HCT116 (cell line): ENCODE measurements at regions not wholly inside any gene's neighbourhood (a gene's known extent, or its start where the extent isn't known, plus 50 kb on each side); places are given as distances from the start of the nearest gene placed in this dataset.

ENCODE experiments used
- ATAC-seq: fragments of 200-7000 bp; cut with Tn5 transposase; 2 replicates; pipeline ENCODE4 v1.9.1; 2020; ENCODE audit warnings: mild to moderate bottlenecking, moderate library complexity
- BruUV-seq: library from RNA; stranded (reverse); fragments of 400-500 nt; replicated peaks from 2 replicates; lab custom pipeline; 2021; lab: Mats Ljungman, UMichigan
- CTCF ChIA-PET: fragments of 300-600 bp; sonication (Branson Sonifier 250); formaldehyde crosslinking; loops from one replicate; lab custom pipeline; 2021; ENCODE audit warnings: antibody characterized with exemption; lab: Charles Lee
- POLR2A ChIA-PET: fragments of 300-600, 350-600 bp; sonication (Branson Sonifier 250); formaldehyde crosslinking; loops from one replicate; lab custom pipeline; 2021; ENCODE audit warnings: antibody characterized with exemption; lab: Charles Lee
- RAD21 ChIA-PET, 2 experiments: fragments of 300-600 bp; sonication (Branson Sonifier 250); formaldehyde crosslinking; loops; one replicate each; lab custom pipeline; 2023; ENCODE audit warnings: low total read pairs in 2 of 2; ENCODE audit not compliant: uncharacterized antibody in 2 of 2, unreplicated experiment in 2 of 2, low non-redundant PET in 1 of 2; lab: Charles Lee
- DNase-seq: peaks from one replicate; pipeline ENCODE4 v3.0.0-alpha.2; 2010; ENCODE audit warnings: low read depth, low spot score
- H2AFZ ChIP-seq: fragments of 200-600 bp; shearing (Covaris generic), sonication (generic); 2 replicates; pipeline ENCODE4 v1.6.1; 2017; ENCODE audit warnings: low read depth, mixed run types, mixed read lengths, antibody characterized with exemption, low read length; ENCODE audit not compliant: poor library complexity, severe bottlenecking
- H3K27ac ChIP-seq: 2 replicates; pipeline ENCODE4 v1.5.1; 2012; ENCODE audit warnings: low read depth, low read length
- H3K27me3 ChIP-seq: fragments of 200-600 bp; sonication (generic); 2 replicates; pipeline ENCODE4 v1.6.1; 2016; ENCODE audit warnings: mixed run types, low read length, mixed read lengths; ENCODE audit not compliant: insufficient read depth
- H3K36me3 ChIP-seq, 2 experiments: fragments of 200-500 bp in 1 of 2; fragments of 200-600 bp in 1 of 2; sonication (Bioruptor generic) in 1 of 2; sonication (generic) in 1 of 2; 2 replicates each; pipeline versions ENCODE4 v1.5.1 to v1.6.1; 2014 to 2016; ENCODE audit warnings: low read length in 2 of 2, inconsistent platforms in 1 of 2, mixed read lengths in 1 of 2, mixed run types in 1 of 2; ENCODE audit not compliant: insufficient read depth in 2 of 2, control insufficient read depth in 1 of 2
- H3K4me1 ChIP-seq, 2 experiments: fragments of 200-600 bp in 1 of 2; sonication (generic) in 1 of 2; 2 replicates each; pipeline versions ENCODE4 v1.5.1 to v1.6.1; 2012 to 2017; ENCODE audit warnings: low read length in 2 of 2, inconsistent platforms in 1 of 2, mild to moderate bottlenecking in 1 of 2, mixed read lengths in 1 of 2, mixed run types in 1 of 2, moderate library complexity in 1 of 2; ENCODE audit not compliant: insufficient read depth in 2 of 2, control insufficient read depth in 1 of 2
- H3K4me2 ChIP-seq: fragments of 200-600 bp; sonication (generic); 2 replicates; pipeline ENCODE4 v1.6.1; 2017; ENCODE audit warnings: mixed run types, low read length, mixed read lengths
- H3K4me3 ChIP-seq, 2 experiments: fragments of 200-600 bp in 1 of 2; sonication (generic) in 1 of 2; replicated peaks in 1 of 2; 2 replicates each; pipeline ENCODE4 v1.5.1; 2011 to 2016; ENCODE audit warnings: low read length in 2 of 2, control low read depth in 1 of 2, low read depth in 1 of 2, mild to moderate bottlenecking in 1 of 2, mixed read lengths in 1 of 2, mixed run types in 1 of 2
- H3K79me2 ChIP-seq: fragments of 200-600 bp; sonication (generic); 2 replicates; pipeline ENCODE4 v1.6.1; 2017; ENCODE audit warnings: mild to moderate bottlenecking, mixed run types, low read length, moderate library complexity, mixed read lengths; ENCODE audit not compliant: insufficient read depth
- H3K9ac ChIP-seq: fragments of 200-600 bp; sonication (generic); 2 replicates; pipeline ENCODE4 v1.6.1; 2016; ENCODE audit warnings: low read length, mixed read lengths
- H3K9me2 ChIP-seq: fragments of 200-600 bp; sonication (generic), shearing (Covaris generic); 2 replicates; pipeline ENCODE4 v1.6.1; 2017; ENCODE audit warnings: mixed run types, mild to moderate bottlenecking, moderate library complexity; ENCODE audit not compliant: insufficient read depth
- H3K9me3 ChIP-seq, 2 experiments: fragments of 200-500 bp in 1 of 2; fragments of 200-600 bp in 1 of 2; sonication (Bioruptor generic) in 1 of 2; sonication (generic) in 1 of 2; 2 replicates each; pipeline ENCODE4 v1.6.1; 2014 to 2017; ENCODE audit warnings: low read length in 2 of 2, mixed read lengths in 2 of 2, inconsistent platforms in 1 of 2, low read depth in 1 of 2, mild to moderate bottlenecking in 1 of 2, mixed run types in 1 of 2, moderate library complexity in 1 of 2; ENCODE audit not compliant: control insufficient read depth in 1 of 2, insufficient read depth in 1 of 2
- H4K20me1 ChIP-seq: fragments of 200-600 bp; sonication (generic), shearing (Covaris generic); 2 replicates; pipeline ENCODE4 v1.6.1; 2017; ENCODE audit warnings: mixed run types, mild to moderate bottlenecking, moderate library complexity; ENCODE audit not compliant: insufficient read depth
- CBX3 ChIP-seq: IDR thresholded peaks from 2 replicates; pipeline ENCODE4 v1.6.1; 2012; ENCODE audit warnings: low read depth
- ELF1 ChIP-seq: IDR thresholded peaks from 2 replicates; pipeline ENCODE4 v1.6.1; 2012; ENCODE audit warnings: low read depth, borderline replicate concordance
- EZH2phosphoT487 ChIP-seq: fragments of 200-600 bp; IDR thresholded peaks from 2 replicates; pipeline ENCODE4 v1.6.1; 2018; ENCODE audit warnings: antibody characterized with exemption, borderline replicate concordance
- RAD21 ChIP-seq: IDR thresholded peaks from 2 replicates; pipeline ENCODE4 v1.6.1; 2012; ENCODE audit warnings: low read depth, mild to moderate bottlenecking
- YY1 ChIP-seq: IDR thresholded peaks from 2 replicates; pipeline ENCODE4 v1.6.1; 2011; ENCODE audit warnings: low read length, low read depth, moderate library complexity, mild to moderate bottlenecking; ENCODE audit not compliant: insufficient replicate concordance; ENCODE audit errors: extremely low read depth
- ZBTB33 ChIP-seq: IDR thresholded peaks from 2 replicates; pipeline ENCODE4 v1.6.1; 2011; ENCODE audit warnings: mild to moderate bottlenecking, low read length, moderate library complexity; ENCODE audit not compliant: insufficient replicate concordance; ENCODE audit errors: extremely low read depth
- ZNF274 ChIP-seq: fragments of 200-500 bp; sonication (Bioruptor generic); IDR thresholded peaks from 2 replicates; pipeline ENCODE4 v1.6.1; 2014; ENCODE audit warnings: mild to moderate bottlenecking, low read depth, low read length, inconsistent platforms
- intact Hi-C: fragments of 100-400 bp; cut with micrococcal nuclease; formaldehyde crosslinking; loops from 2 replicates; pipeline ENCODE4 v1.10.0; 2022
- TF ChIP-seq, protein P1 (sequence below): IDR thresholded peaks from 2 replicates; pipeline ENCODE4 v1.6.1; 2012

DNA sequence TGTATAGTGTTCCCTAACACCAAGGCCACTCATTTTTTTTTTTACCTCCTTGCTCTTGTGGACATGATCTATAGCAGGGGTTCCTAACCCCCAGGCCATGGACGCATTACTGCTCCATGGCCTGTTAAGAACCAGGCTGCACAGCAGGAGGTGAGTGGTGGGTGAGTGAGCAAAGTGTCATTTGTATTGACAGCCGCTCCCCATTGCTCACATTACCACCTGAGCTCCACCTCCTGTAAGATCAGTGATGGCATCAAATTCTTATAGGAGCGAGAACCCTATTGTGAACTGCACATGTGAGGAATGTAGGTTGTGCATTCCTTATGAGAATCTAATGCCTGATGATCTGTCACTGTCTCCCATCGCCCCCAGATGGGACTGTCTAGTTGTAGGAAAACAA lies 342.0 kb downstream of the SOX9 start:
- intact Hi-C loops: no loop called here
- TF ChIP-seq EZH2phosphoT487 (no peak), CBX3 (0 out of 2 replicates have a peak, but pooled peaks have one; percentile 13), ELF1 (no peak), RAD21 (no peak), ZBTB33 (no peak), ZNF274 (no peak), YY1 (no peak)
- TF ChIP-seq, protein P1, sequence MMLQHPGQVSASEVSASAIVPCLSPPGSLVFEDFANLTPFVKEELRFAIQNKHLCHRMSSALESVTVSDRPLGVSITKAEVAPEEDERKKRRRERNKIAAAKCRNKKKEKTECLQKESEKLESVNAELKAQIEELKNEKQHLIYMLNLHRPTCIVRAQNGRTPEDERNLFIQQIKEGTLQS: no peak
- TF ChIP-seq, all 23 proteins: peak for 1
- Histone ChIP-seq H3K36me3 (no peaks in the 10 kb centered on the region), H3K9me2 (no peaks in the 10 kb centered on the region), H3K4me1 (peaks cover 43 to 97% of the 10 kb centered on the region in 2 experiments), H3K79me2 (peaks cover 83% of the 10 kb centered on the region), H3K9ac (no peak overlapping the region), H2AFZ (no peak overlapping the region), H3K27me3 (no peaks in the 10 kb centered on the region), H3K9me3 (peaks cover 0 to 5% of the 10 kb centered on the region in 2 experiments; a peak in 1 of 4 replicates), H3K27ac (no peak overlapping the region), H3K4me3 (no peak overlapping the region), H3K4me2 (peak overlapping the region; percentile 3), H4K20me1 (peaks cover 6% of the 10 kb centered on the region; the same call in 1 of the 2 replicates)
- ATAC-seq (no peak), DNase-seq (no peak)
- ChIA-PET CTCF (interaction anchor here (0.5 kb wide), 1 partner anchor 1002 kb away, joined by 3 read pairs; no protein-coding TSS in a partner anchor), POLR2A (interaction anchor here (0.7 kb wide), 1 partner anchor 78 kb away, joined by 3 read pairs; no protein-coding TSS in a partner anchor), RAD21 (no interaction called here)
- no TSS peak for BruUV-seq
